ENCODE measurements at regions not wholly inside any gene's neighbourhood (a gene's known extent, or its start where the extent isn't known, plus 50 kb on each side); places are given as distances from the start of the nearest gene placed in this dataset.

DNA sequence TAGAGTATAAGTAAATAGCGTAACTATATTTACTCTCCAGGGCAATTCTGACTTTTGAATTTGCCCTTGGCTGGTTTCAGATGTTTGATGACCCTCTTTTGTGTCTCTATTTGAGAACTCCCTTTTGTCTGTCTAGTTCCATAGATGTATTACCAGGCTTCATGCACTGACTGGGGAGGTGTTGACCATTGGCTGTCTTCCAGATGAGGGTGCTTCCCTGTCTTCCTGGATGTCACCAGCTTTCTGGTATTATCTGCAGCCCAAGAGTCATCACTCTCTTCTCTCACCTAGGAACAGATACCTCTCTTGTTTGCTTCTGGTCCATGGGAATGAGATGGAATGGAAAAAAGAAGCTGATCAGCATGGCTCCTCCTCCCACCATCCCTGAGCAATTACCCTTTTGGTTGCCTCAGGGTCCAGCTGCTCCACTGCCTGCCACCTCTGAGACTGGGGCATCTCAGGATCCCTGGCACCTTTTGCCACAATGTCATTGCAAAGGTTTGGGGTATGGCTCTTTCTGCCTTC lies 58.7 kb upstream of the TMED7 start:
- CTCF ChIA-PET (ENCODE audit: unreplicated experiment): no interaction called here
- intact Hi-C loops (cut with micrococcal nuclease; ENCODE audit: unreplicated experiment): no loop called here
- no peaks in the 10 kb centered on the region for H4K20me1 ChIP-seq (ENCODE audit: insufficient read depth, low read length)
- H3K27ac ChIP-seq (ENCODE audit: low read depth, low read length, poor library complexity, severe bottlenecking): no peak overlapping the region
- POLR2A ChIA-PET: no interaction called here
- no peaks in the 10 kb centered on the region for H3K36me3 ChIP-seq (ENCODE audit: insufficient read depth, low read length)
- no peak overlapping the region for H2AFZ ChIP-seq (ENCODE audit: low read length)
- H3K79me2 ChIP-seq (ENCODE audit: insufficient read depth, low read depth, low read length): no peaks in the 10 kb centered on the region
- no peaks in the 10 kb centered on the region for H3K9me2 ChIP-seq (ENCODE audit: insufficient read depth, low read length)
- H3K4me1 ChIP-seq (ENCODE audit: insufficient read depth, low read length, poor library complexity, severe bottlenecking): no peaks in the 10 kb centered on the region
- DNase-seq (ENCODE audit: low spot score): no peak
- no TSS peak for BruUV-seq (replicated peaks)
- no peak overlapping the region for H3K4me3 ChIP-seq (ENCODE audit: low read depth, low read length, poor library complexity, severe bottlenecking)
- H3K9me3 ChIP-seq (ENCODE audit: low read length): no peaks in the 10 kb centered on the region
- TF ChIP-seq EZH2phosphoT487 (IDR thresholded peaks at IDR 0.05; ENCODE audit: borderline replicate concordance, low read depth, low read length) (no peak), CTCF (conservative IDR thresholded peaks at IDR 0.05; ENCODE audit: low read length) (no peak)
- no peak overlapping the region for H3K4me2 ChIP-seq (ENCODE audit: low read length)

DNA sequence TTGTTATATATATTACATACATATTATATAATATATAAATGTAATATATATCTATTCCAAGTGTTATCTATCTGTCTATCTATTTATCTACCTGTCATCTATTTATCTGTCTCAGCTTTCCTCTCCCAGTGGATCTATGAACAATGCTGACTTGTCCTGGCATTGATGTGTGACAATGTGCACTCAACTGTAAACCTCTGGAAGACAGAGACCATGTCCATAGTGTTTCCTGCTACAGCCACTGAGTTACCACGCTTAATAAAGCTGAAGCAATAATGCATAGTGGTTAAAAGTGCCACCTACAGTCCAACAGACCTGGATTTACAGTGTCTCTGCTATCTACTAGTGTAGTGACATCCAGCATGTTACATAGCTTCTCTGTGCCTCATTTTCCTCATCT lies 57.2 kb upstream of the TMED7 start:
- H2AFZ ChIP-seq (ENCODE audit: low read length): no peak overlapping the region
- H3K36me3 ChIP-seq (ENCODE audit: insufficient read depth, low read length): no peaks in the 10 kb centered on the region
- CTCF ChIA-PET (ENCODE audit: unreplicated experiment): no interaction called here
- POLR2A ChIA-PET: interaction anchor here (0.7 kb wide), 1 partner anchor 49 kb away, joined by 3 read pairs; no protein-coding TSS in a partner anchor
- H3K27ac ChIP-seq (ENCODE audit: low read depth, low read length, poor library complexity, severe bottlenecking): no peak overlapping the region
- no peak for TF ChIP-seq EZH2phosphoT487 (IDR thresholded peaks at IDR 0.05; ENCODE audit: borderline replicate concordance, low read depth, low read length)
- TF ChIP-seq CTCF (conservative IDR thresholded peaks at IDR 0.05; ENCODE audit: low read length): no peak
- H3K4me1 ChIP-seq (ENCODE audit: insufficient read depth, low read length, poor library complexity, severe bottlenecking): no peaks in the 10 kb centered on the region
- no peaks in the 10 kb centered on the region for H3K9me2 ChIP-seq (ENCODE audit: insufficient read depth, low read length)
- intact Hi-C loops (cut with micrococcal nuclease; ENCODE audit: unreplicated experiment): no loop called here
- no peak for DNase-seq (ENCODE audit: low spot score)
- no peaks in the 10 kb centered on the region for H4K20me1 ChIP-seq (ENCODE audit: insufficient read depth, low read length)
- no TSS peak for BruUV-seq (replicated peaks)
- H3K4me2 ChIP-seq (ENCODE audit: low read length): no peak overlapping the region
- no peak overlapping the region for H3K4me3 ChIP-seq (ENCODE audit: low read depth, low read length, poor library complexity, severe bottlenecking)
- H3K79me2 ChIP-seq (ENCODE audit: insufficient read depth, low read depth, low read length): no peaks in the 10 kb centered on the region
- no peaks in the 10 kb centered on the region for H3K9me3 ChIP-seq (ENCODE audit: low read length)
